ENCODE measurements at regions not wholly inside any gene's neighbourhood (a gene's known extent, or its start where the extent isn't known, plus 50 kb on each side); places are given as distances from the start of the nearest gene placed in this dataset.

GRCh38 chr9:73474625-73475024 lies 323.0 kb downstream of the ANXA1 start:
- no peak overlapping the region for H3K4me3 ChIP-seq
- no peak for TF ChIP-seq CTCF (IDR thresholded peaks at IDR 0.05)
- no peaks in the 10 kb centered on the region for H3K4me1 ChIP-seq
- H3K36me3 ChIP-seq, result no peaks in the 10 kb centered on the region
- no peaks in the 10 kb centered on the region for H3K9me3 ChIP-seq
- H3K27ac ChIP-seq, result no peak overlapping the region
- no peak for DNase-seq
- no peaks in the 10 kb centered on the region for H3K27me3 ChIP-seq (ENCODE audit: low read depth)
- peak in 1 of 2 donors; percentile 40 for ATAC-seq
- intact Hi-C loops (cut with DNase I), result no loop called here

GRCh38 chr9:73494894-73495293 lies 343.2 kb downstream of the ANXA1 start:
- Histone ChIP-seq H3K4me1 (no peaks in the 10 kb centered on the region), H3K36me3 (no peaks in the 10 kb centered on the region), H3K27ac (no peak overlapping the region), H3K9me3 (no peaks in the 10 kb centered on the region), H3K4me3 (no peak overlapping the region), H3K27me3 (ENCODE audit: low read depth) (no peaks in the 10 kb centered on the region)
- TF ChIP-seq CTCF (IDR thresholded peaks at IDR 0.05), result no peak
- DNase-seq, result no peak
- ATAC-seq, result no peak
- intact Hi-C loops (cut with DNase I), result no loop called here

- intact Hi-C loops (cut with DNase I), result no loop called here
- no peak overlapping the region for H3K27ac ChIP-seq
- H3K27me3 ChIP-seq (ENCODE audit: low read depth), result no peaks in the 10 kb centered on the region
- DNase-seq, result no peak
- no peak for TF ChIP-seq CTCF (IDR thresholded peaks at IDR 0.05)
- H3K36me3 ChIP-seq, result no peaks in the 10 kb centered on the region
- no peak overlapping the region for H3K4me3 ChIP-seq
- H3K9me3 ChIP-seq, result no peaks in the 10 kb centered on the region
- no peak for ATAC-seq
- H3K4me1 ChIP-seq, result no peaks in the 10 kb centered on the region
Measured at GRCh38 chr9:73497796-73498195, 346.1 kb downstream of the ANXA1 start.

- no peaks in the 10 kb centered on the region for H3K36me3 ChIP-seq
- intact Hi-C loops (cut with DNase I), result no loop called here
- ATAC-seq (no peak), DNase-seq (no peak)
- H3K27ac ChIP-seq, result no peak overlapping the region
- H3K27me3 ChIP-seq (ENCODE audit: low read depth), result no peaks in the 10 kb centered on the region
- H3K4me1 ChIP-seq, result no peaks in the 10 kb centered on the region
- no peak for TF ChIP-seq CTCF (IDR thresholded peaks at IDR 0.05)
- H3K4me3 ChIP-seq, result no peak overlapping the region
- no peaks in the 10 kb centered on the region for H3K9me3 ChIP-seq
Measured at GRCh38 chr9:73515216-73515615, 363.6 kb downstream of the ANXA1 start.

- Histone ChIP-seq H3K27me3 (ENCODE audit: low read depth) (no peaks in the 10 kb centered on the region), H3K4me1 (no peaks in the 10 kb centered on the region), H3K36me3 (no peaks in the 10 kb centered on the region), H3K9me3 (no peaks in the 10 kb centered on the region), H3K4me3 (no peak overlapping the region), H3K27ac (no peak overlapping the region)
- intact Hi-C loops (cut with DNase I), result no loop called here
- no peak for DNase-seq
- no peak for TF ChIP-seq CTCF (IDR thresholded peaks at IDR 0.05)
- ATAC-seq, result no peak
Measured at GRCh38 chr9:73523391-73523790, 371.7 kb downstream of the ANXA1 start.

- Histone ChIP-seq H3K4me1 (no peaks in the 10 kb centered on the region), H3K4me3 (no peak overlapping the region), H3K27me3 (ENCODE audit: low read depth) (no peaks in the 10 kb centered on the region), H3K9me3 (no peaks in the 10 kb centered on the region), H3K27ac (no peak overlapping the region), H3K36me3 (no peaks in the 10 kb centered on the region)
- no peak for ATAC-seq
- no peak for DNase-seq
- no peak for TF ChIP-seq CTCF (IDR thresholded peaks at IDR 0.05)
- intact Hi-C loops (cut with DNase I), result no loop called here
Measured at GRCh38 chr9:73525350-73525749, 373.7 kb downstream of the ANXA1 start.

Measured in lower lobe of right lung (tissue), 2 donors.